ENCODE measurements at regions not wholly inside any gene's neighbourhood (a gene's known extent, or its start where the extent isn't known, plus 50 kb on each side); places are given as distances from the start of the nearest gene placed in this dataset.

- no peak for DNase-seq
Measured at GRCh38 chr14:38500125-38500524, 244.2 kb upstream of the CLEC14A start.

- DNase-seq: no peak
Measured at GRCh38 chr14:38496092-38496491, 240.2 kb upstream of the CLEC14A start.

GRCh38 chr14:38490273-38490672 lies 234.4 kb upstream of the CLEC14A start:
- DNase-seq: no peak

GRCh38 chr14:38485026-38485425 lies 229.1 kb upstream of the CLEC14A start:
- DNase-seq: no peak

GRCh38 chr14:38481952-38482678 lies 226.2 kb upstream of the CLEC14A start:
- peak; percentile 97 for DNase-seq

- no peak for DNase-seq
Measured at GRCh38 chr14:38469156-38469555, 213.3 kb upstream of the CLEC14A start.

- no peak for DNase-seq
Measured at GRCh38 chr14:38442208-38442607, 186.3 kb upstream of the CLEC14A start.

- no peak for DNase-seq
Measured at GRCh38 chr14:38432186-38432585, 176.3 kb upstream of the CLEC14A start.

- DNase-seq: no peak
Measured at GRCh38 chr14:38431156-38431555, 175.3 kb upstream of the CLEC14A start.

- no peak for DNase-seq
Measured at GRCh38 chr14:38430522-38430921, 174.6 kb upstream of the CLEC14A start.

GRCh38 chr14:38425324-38425976 lies 169.6 kb upstream of the CLEC14A start:
- no peak for DNase-seq

- no peak for DNase-seq
Measured at GRCh38 chr14:38420048-38420447, 164.2 kb upstream of the CLEC14A start.

GRCh38 chr14:38419579-38419978 lies 163.7 kb upstream of the CLEC14A start:
- DNase-seq: no peak

- no peak for DNase-seq
Measured at GRCh38 chr14:38412654-38413053, 156.8 kb upstream of the CLEC14A start.

- DNase-seq: no peak
Measured at GRCh38 chr14:38410442-38410841, 154.5 kb upstream of the CLEC14A start.

- peak; percentile 31 for DNase-seq
Measured at GRCh38 chr14:38409071-38409705, 153.3 kb upstream of the CLEC14A start.

- peak; percentile 100 for DNase-seq
Measured at GRCh38 chr14:38405851-38406635, 150.2 kb upstream of the CLEC14A start.

- no peak for DNase-seq
Measured at GRCh38 chr14:38404616-38405015, 148.7 kb upstream of the CLEC14A start.

- no peak for DNase-seq
Measured at GRCh38 chr14:38404100-38404541, 148.2 kb upstream of the CLEC14A start.

- DNase-seq: no peak
Measured at GRCh38 chr14:38400751-38401150, 144.9 kb upstream of the CLEC14A start.

GRCh38 chr14:38399652-38400051 lies 143.8 kb upstream of the CLEC14A start:
- no peak for DNase-seq

- no peak for DNase-seq
Measured at GRCh38 chr14:38394767-38395166, 138.9 kb upstream of the CLEC14A start.

GRCh38 chr14:38394064-38394463 lies 138.2 kb upstream of the CLEC14A start:
- no peak for DNase-seq

Data from DMS79 treated with DMSO at 0.1 percent for 48 hours (cell line).